Naive thymus-derived CD8-positive, alpha-beta T cell (primary cell): ENCODE measurements at regions not wholly inside any gene's neighbourhood (a gene's known extent, or its start where the extent isn't known, plus 50 kb on each side); places are given as distances from the start of the nearest gene placed in this dataset.
"Not testable (repeated sequence)": the region's sequence is repeated elsewhere in the genome, so short reads cannot be mapped to it uniquely, and the experiment has no call there.

ENCODE experiments used
- ATAC-seq, 2 donors: fragments of 150-1000 bp; cut with Tn5 transposase in 1 of 2; sonication (Bioruptor Pico), chemical (Tn5 transposase) in 1 of 2; 1 replicate in 1 of 2; 2 replicates in 1 of 2; pipeline ENCODE4 v1.10.0; 2021; ENCODE audit warnings: mild to moderate bottlenecking in 2 of 2, moderate library complexity in 2 of 2
- POLR2A ChIA-PET: fragments of 350-600 bp; sonication (Branson Sonifier 250); formaldehyde crosslinking; loops from one replicate; lab custom pipeline; 2021; ENCODE audit warnings: antibody characterized with exemption; lab: Charles Lee
- DNase-seq, 10 donors: peaks; one replicate each; pipeline versions ENCODE4 v3.0.0 to v3.0.0-alpha.2; 2020 to 2022
- H3K27ac Mint-ChIP-seq, 10 donors: one replicate each; pipeline ENCODE4 v1.8.0; 2020 to 2022; ENCODE audit warnings: mild to moderate bottlenecking in 10 of 10, mixed read lengths in 10 of 10, moderate library complexity in 4 of 10, inconsistent platforms in 1 of 10
- H3K27me3 Mint-ChIP-seq, 5 donors: one replicate each; pipeline ENCODE4 v1.8.0; 2021 to 2022; ENCODE audit warnings: mixed read lengths in 5 of 5
- H3K36me3 Mint-ChIP-seq, 3 donors: one replicate each; pipeline ENCODE4 v1.8.0; 2020 to 2022; ENCODE audit warnings: mixed read lengths in 3 of 3, mild to moderate bottlenecking in 2 of 3, inconsistent platforms in 1 of 3
- H3K4me1 Mint-ChIP-seq, 4 donors: one replicate each; pipeline ENCODE4 v1.8.0; 2021 to 2022; ENCODE audit warnings: mixed read lengths in 4 of 4
- H3K4me3 Mint-ChIP-seq, 10 donors: one replicate each; pipeline ENCODE4 v1.8.0; 2020 to 2022; ENCODE audit warnings: mild to moderate bottlenecking in 10 of 10, mixed read lengths in 10 of 10, moderate library complexity in 6 of 10, inconsistent platforms in 1 of 10
- H3K9me3 Mint-ChIP-seq, 9 donors: one replicate each; pipeline ENCODE4 v1.8.0; 2020 to 2022; ENCODE audit warnings: mixed read lengths in 9 of 9, mild to moderate bottlenecking in 3 of 9, inconsistent platforms in 1 of 9, moderate library complexity in 1 of 9

GRCh38 chr7:68805159-68805558 is 793.1 kb upstream of the AUTS2 start:
- H3K4me1 Mint-ChIP-seq: no peaks in the 10 kb centered on the region
- DNase-seq: no peak
- peaks cover 0 to 5% (median 0%) of the 10 kb centered on the region in 5 donors for H3K27me3 Mint-ChIP-seq

GRCh38 chr7:68807666-68808065 is 790.6 kb upstream of the AUTS2 start:
- Mint-ChIP-seq H3K9me3 (peaks cover 2 to 43% (median 16%) of the 10 kb centered on the region in 9 donors), H3K4me3 (no peak overlapping the region), H3K36me3 (peaks cover 0 to 10% (median 0%) of the 10 kb centered on the region in 3 donors), H3K4me1 (no peaks in the 10 kb centered on the region), H3K27me3 (peaks cover 0 to 5% (median 0%) of the 10 kb centered on the region in 5 donors), H3K27ac (no peak overlapping the region)
- ATAC-seq (no peak), DNase-seq (no peak)
- POLR2A ChIA-PET: interaction anchor here (0.7 kb wide), 1 partner anchor 1049 kb away, joined by 4 read pairs; no protein-coding TSS in a partner anchor

More at GRCh38 chr7:68805159-68805558, 793.1 kb upstream of the AUTS2 start:
- H3K4me3 Mint-ChIP-seq: no peak overlapping the region
- peaks cover 2 to 35% (median 11%) of the 10 kb centered on the region in 9 donors for H3K9me3 Mint-ChIP-seq
- no peak for ATAC-seq
- H3K36me3 Mint-ChIP-seq: peaks cover 0 to 10% (median 0%) of the 10 kb centered on the region in 3 donors
- no peak overlapping the region for H3K27ac Mint-ChIP-seq
- POLR2A ChIA-PET: no interaction called here

GRCh38 chr7:68813551-68814080 is 784.7 kb upstream of the AUTS2 start:
- ATAC-seq (no peak), DNase-seq (no peak)
- Mint-ChIP-seq H3K4me3 (no peak overlapping the region), H3K36me3 (peaks cover 0 to 4% (median 0%) of the 10 kb centered on the region in 3 donors), H3K27ac (no peak overlapping the region), H3K4me1 (no peaks in the 10 kb centered on the region), H3K27me3 (no peaks in the 10 kb centered on the region), H3K9me3 (peaks cover 2 to 41% (median 9%) of the 10 kb centered on the region in 9 donors)
- POLR2A ChIA-PET: no interaction called here

- Mint-ChIP-seq H3K27me3 (no peaks in the 10 kb centered on the region), H3K27ac (no peak overlapping the region), H3K36me3 (peaks cover 0 to 8% (median 0%) of the 10 kb centered on the region in 3 donors), H3K9me3 (peaks cover 0 to 38% (median 12%) of the 10 kb centered on the region in 9 donors), H3K4me3 (no peak overlapping the region), H3K4me1 (no peaks in the 10 kb centered on the region)
- POLR2A ChIA-PET: no interaction called here
- no peak for ATAC-seq
- no peak for DNase-seq
These were observed 781.8 kb upstream of the AUTS2 start for GRCh38 chr7:68816491-68816890.

GRCh38 chr7:68820321-68820720 is 778.0 kb upstream of the AUTS2 start:
- no peaks in the 10 kb centered on the region for H3K4me1 Mint-ChIP-seq
- DNase-seq: no peak
- POLR2A ChIA-PET: no interaction called here
- H3K27me3 Mint-ChIP-seq: no peaks in the 10 kb centered on the region
- no peak overlapping the region for H3K4me3 Mint-ChIP-seq
- peaks cover 0 to 8% (median 0%) of the 10 kb centered on the region in 3 donors for H3K36me3 Mint-ChIP-seq
- H3K9me3 Mint-ChIP-seq: peaks cover 0 to 41% (median 13%) of the 10 kb centered on the region in 9 donors
- ATAC-seq: no peak
- H3K27ac Mint-ChIP-seq: no peak overlapping the region

- POLR2A ChIA-PET: no interaction called here
- peak overlapping the region in 1 of 10 donors; percentile 29 for H3K27ac Mint-ChIP-seq
- no peak for ATAC-seq
- H3K4me3 Mint-ChIP-seq: no peak overlapping the region
- H3K36me3 Mint-ChIP-seq: peaks cover 0 to 8% (median 0%) of the 10 kb centered on the region in 3 donors
- peaks cover 0 to 51% (median 16%) of the 10 kb centered on the region in 9 donors for H3K9me3 Mint-ChIP-seq
- no peak for DNase-seq
- H3K27me3 Mint-ChIP-seq: no peaks in the 10 kb centered on the region
- H3K4me1 Mint-ChIP-seq: no peaks in the 10 kb centered on the region
These were observed 776.4 kb upstream of the AUTS2 start for GRCh38 chr7:68821846-68822245.

GRCh38 chr7:68823996-68824780 is 774.1 kb upstream of the AUTS2 start:
- peaks cover 0 to 40% (median 17%) of the 10 kb centered on the region in 9 donors for H3K9me3 Mint-ChIP-seq
- DNase-seq (no peak), ATAC-seq (no peak)
- H3K36me3 Mint-ChIP-seq: no peaks in the 10 kb centered on the region
- H3K4me3 Mint-ChIP-seq: no peak overlapping the region
- H3K27me3 Mint-ChIP-seq: peaks cover 0 to 3% (median 0%) of the 10 kb centered on the region in 5 donors
- H3K27ac Mint-ChIP-seq: no peak overlapping the region
- no peaks in the 10 kb centered on the region for H3K4me1 Mint-ChIP-seq
- POLR2A ChIA-PET: no interaction called here

GRCh38 chr7:68828575-68828974 is 769.7 kb upstream of the AUTS2 start:
- H3K27me3 Mint-ChIP-seq: peaks cover 0 to 3% (median 0%) of the 10 kb centered on the region in 5 donors
- H3K4me1 Mint-ChIP-seq: no peaks in the 10 kb centered on the region
- no peak overlapping the region for H3K27ac Mint-ChIP-seq
- H3K4me3 Mint-ChIP-seq: no peak overlapping the region
- DNase-seq (no peak), ATAC-seq (no peak)
- H3K9me3 Mint-ChIP-seq: peaks cover 0 to 34% (median 17%) of the 10 kb centered on the region in 9 donors
- POLR2A ChIA-PET: no interaction called here
- no peaks in the 10 kb centered on the region for H3K36me3 Mint-ChIP-seq

- Mint-ChIP-seq H3K9me3 (peaks cover 0 to 17% (median 8%) of the 10 kb centered on the region in 9 donors), H3K36me3 (no peaks in the 10 kb centered on the region), H3K27ac (no peak overlapping the region), H3K4me3 (no peak overlapping the region), H3K4me1 (no peaks in the 10 kb centered on the region), H3K27me3 (no peaks in the 10 kb centered on the region)
- POLR2A ChIA-PET: no interaction called here
- DNase-seq: no peak
- ATAC-seq: no peak
These were observed 764.9 kb upstream of the AUTS2 start for GRCh38 chr7:68833422-68833821.

- peaks cover 0 to 6% (median 0%) of the 10 kb centered on the region in 3 donors for H3K36me3 Mint-ChIP-seq
- H3K4me1 Mint-ChIP-seq: no peaks in the 10 kb centered on the region
- no peak overlapping the region for H3K27ac Mint-ChIP-seq
- H3K4me3 Mint-ChIP-seq: no peak overlapping the region
- DNase-seq: no peak
- no peaks in the 10 kb centered on the region for H3K27me3 Mint-ChIP-seq
- peaks cover 0 to 21% (median 9%) of the 10 kb centered on the region in 9 donors for H3K9me3 Mint-ChIP-seq
- POLR2A ChIA-PET: no interaction called here
- no peak for ATAC-seq
These were observed 759.3 kb upstream of the AUTS2 start for GRCh38 chr7:68839014-68839413.

- Mint-ChIP-seq H3K27ac (no peak overlapping the region), H3K27me3 (no peaks in the 10 kb centered on the region), H3K4me3 (no peak overlapping the region), H3K4me1 (no peaks in the 10 kb centered on the region), H3K9me3 (peaks cover 0 to 24% (median 13%) of the 10 kb centered on the region in 9 donors), H3K36me3 (peaks cover 0 to 6% (median 0%) of the 10 kb centered on the region in 3 donors)
- no peak for DNase-seq
- POLR2A ChIA-PET: no interaction called here
- no peak for ATAC-seq
These were observed 757.3 kb upstream of the AUTS2 start for GRCh38 chr7:68840991-68841390.

GRCh38 chr7:68843985-68844384 is 754.3 kb upstream of the AUTS2 start:
- H3K27ac Mint-ChIP-seq, POLR2A ChIA-PET, H3K27me3 Mint-ChIP-seq, H3K4me1 Mint-ChIP-seq, DNase-seq, H3K4me3 Mint-ChIP-seq, ATAC-seq: not testable (repeated sequence)
- Mint-ChIP-seq H3K36me3 (peaks cover 0 to 10% (median 0%) of the 10 kb centered on the region in 3 donors), H3K9me3 (peaks cover 0 to 19% (median 14%) of the 10 kb centered on the region in 9 donors)

GRCh38 chr7:68846811-68847325 is 751.4 kb upstream of the AUTS2 start:
- Mint-ChIP-seq H3K27ac (no peak overlapping the region), H3K4me1 (no peaks in the 10 kb centered on the region), H3K27me3 (no peaks in the 10 kb centered on the region), H3K9me3 (peaks cover 0 to 16% (median 13%) of the 10 kb centered on the region in 9 donors), H3K36me3 (peaks cover 0 to 10% (median 0%) of the 10 kb centered on the region in 3 donors), H3K4me3 (no peak overlapping the region)
- DNase-seq (no peak), ATAC-seq (no peak)
- POLR2A ChIA-PET: no interaction called here
